ENCODE measurements at regions not wholly inside any gene's neighbourhood (a gene's known extent, or its start where the extent isn't known, plus 50 kb on each side); places are given as distances from the start of the nearest gene placed in this dataset.

DNA sequence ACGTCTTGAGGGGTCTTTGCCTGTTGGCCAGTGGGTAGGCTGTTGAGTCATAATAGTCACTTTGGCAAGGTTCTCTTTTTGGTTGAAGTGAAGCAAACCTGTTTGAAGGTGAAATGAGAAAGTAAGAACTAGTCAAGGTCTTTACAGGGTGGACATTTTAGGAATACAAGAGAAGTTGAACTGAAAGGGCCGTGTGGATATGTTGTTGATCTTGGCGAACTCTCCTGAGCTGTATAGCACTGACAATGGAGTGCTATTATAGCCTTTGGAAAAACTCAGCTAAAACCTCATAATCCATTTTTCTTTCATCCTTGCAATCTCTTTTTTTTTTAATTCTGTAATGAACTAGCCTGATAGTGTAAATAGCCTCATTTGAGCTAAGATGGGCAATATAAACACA is 248.1 kb downstream of the MEIS1 start:
- Histone ChIP-seq H3K27ac (ENCODE audit: insufficient read depth, low read depth, low read length) (no peak overlapping the region), H3K9me3 (replicated peaks; ENCODE audit: control insufficient read depth, insufficient read depth, low read length) (no peaks in the 10 kb centered on the region), H3K4me3 (replicated peaks in 1 of 3; ENCODE audit: insufficient read depth in 1 of 3, low read depth in 1 of 3, low read length in 3 of 3) (no peak overlapping the region), H3K36me3 (ENCODE audit: control insufficient read depth in 2 of 2, extremely low read depth in 1 of 2, insufficient read depth in 2 of 2, low read length in 2 of 2) (no peaks in the 10 kb centered on the region), H3K27me3 (ENCODE audit: control insufficient read depth in 2 of 2, insufficient read depth in 2 of 2, low read length in 2 of 2) (no peaks in the 10 kb centered on the region), H3K79me2 (ENCODE audit: control insufficient read depth, insufficient read depth, low read length) (no peaks in the 10 kb centered on the region), H4K20me1 (replicated peaks; ENCODE audit: control insufficient read depth, extremely low read depth, insufficient read depth, low read length) (no peaks in the 10 kb centered on the region), H3K9ac (replicated peaks; ENCODE audit: extremely low read depth, insufficient read depth, low read length) (no peak overlapping the region), H3K9me1 (replicated peaks; ENCODE audit: control insufficient read depth, extremely low read depth, insufficient read depth, low read length) (no peaks in the 10 kb centered on the region), H3K4me2 (ENCODE audit: insufficient read depth, low read length) (no peak overlapping the region), H3K4me1 (ENCODE audit: control insufficient read depth, extremely low read depth, insufficient read depth, low read length) (no peaks in the 10 kb centered on the region), H2AFZ (ENCODE audit: low read depth, low read length) (no peak overlapping the region)
- DNase-seq (ENCODE audit: low read depth, low spot score) (no peak), FAIRE-seq (no peak)
- ChIA-PET POLR2A (no interaction called here), CTCF (interaction anchor here (0.5 kb wide), 1 partner anchor 812 kb away, joined by 3 read pairs; no protein-coding TSS in a partner anchor)
- BruUV-seq (replicated peaks) = no TSS peak
- no peak for TF ChIP-seq FOS (IDR thresholded peaks at IDR 0.05; ENCODE audit: borderline replicate concordance, insufficient read depth, low read length)
- TF ChIP-seq POLR2A (IDR thresholded peaks at IDR 0.05; ENCODE audit: low read depth, low read length) = no peak
- no peak for TF ChIP-seq GATA2 (IDR thresholded peaks at IDR 0.05; ENCODE audit: insufficient read depth, insufficient read length, low read depth, low read length)
- no peak for TF ChIP-seq JUN (IDR thresholded peaks at IDR 0.05; ENCODE audit: borderline replicate concordance, insufficient read depth, insufficient read length, low read depth)
- TF ChIP-seq, protein P1, sequence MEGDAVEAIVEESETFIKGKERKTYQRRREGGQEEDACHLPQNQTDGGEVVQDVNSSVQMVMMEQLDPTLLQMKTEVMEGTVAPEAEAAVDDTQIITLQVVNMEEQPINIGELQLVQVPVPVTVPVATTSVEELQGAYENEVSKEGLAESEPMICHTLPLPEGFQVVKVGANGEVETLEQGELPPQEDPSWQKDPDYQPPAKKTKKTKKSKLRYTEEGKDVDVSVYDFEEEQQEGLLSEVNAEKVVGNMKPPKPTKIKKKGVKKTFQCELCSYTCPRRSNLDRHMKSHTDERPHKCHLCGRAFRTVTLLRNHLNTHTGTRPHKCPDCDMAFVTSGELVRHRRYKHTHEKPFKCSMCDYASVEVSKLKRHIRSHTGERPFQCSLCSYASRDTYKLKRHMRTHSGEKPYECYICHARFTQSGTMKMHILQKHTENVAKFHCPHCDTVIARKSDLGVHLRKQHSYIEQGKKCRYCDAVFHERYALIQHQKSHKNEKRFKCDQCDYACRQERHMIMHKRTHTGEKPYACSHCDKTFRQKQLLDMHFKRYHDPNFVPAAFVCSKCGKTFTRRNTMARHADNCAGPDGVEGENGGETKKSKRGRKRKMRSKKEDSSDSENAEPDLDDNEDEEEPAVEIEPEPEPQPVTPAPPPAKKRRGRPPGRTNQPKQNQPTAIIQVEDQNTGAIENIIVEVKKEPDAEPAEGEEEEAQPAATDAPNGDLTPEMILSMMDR (IDR thresholded peaks at IDR 0.05; ENCODE audit: extremely low read depth in 1 of 2, insufficient read depth in 1 of 2, low read depth in 1 of 2, low read length in 2 of 2) = no peak
- TF ChIP-seq POLR2AphosphoS5 (IDR thresholded peaks at IDR 0.05; ENCODE audit: insufficient read depth, low read depth, low read length) = no peak
- TF ChIP-seq, protein P2, sequence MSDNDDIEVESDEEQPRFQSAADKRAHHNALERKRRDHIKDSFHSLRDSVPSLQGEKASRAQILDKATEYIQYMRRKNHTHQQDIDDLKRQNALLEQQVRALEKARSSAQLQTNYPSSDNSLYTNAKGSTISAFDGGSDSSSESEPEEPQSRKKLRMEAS (IDR thresholded peaks at IDR 0.05; ENCODE audit: insufficient read depth, insufficient read length) = no peak
- no peak for TF ChIP-seq EZH2 (IDR thresholded peaks at IDR 0.05; ENCODE audit: borderline replicate concordance, low read depth, low read length, severe bottlenecking)
- no peak for TF ChIP-seq MYC (IDR thresholded peaks at IDR 0.05; ENCODE audit: low read depth, low read length)
- dilution Hi-C loops (cut with MboI; ENCODE audit: extremely low pct_ligation_motif_present, low sequenced_read_pairs) = no loop called here
- intact Hi-C loops (cut with micrococcal nuclease) = no loop called here

Data from endothelial cell of umbilical vein (primary cell).